ENCODE measurements at regions not wholly inside any gene's neighbourhood (a gene's known extent, or its start where the extent isn't known, plus 50 kb on each side); places are given as distances from the start of the nearest gene placed in this dataset.
"Not testable (repeated sequence)": the region's sequence is repeated elsewhere in the genome, so short reads cannot be mapped to it uniquely, and the experiment has no call there.

DNA sequence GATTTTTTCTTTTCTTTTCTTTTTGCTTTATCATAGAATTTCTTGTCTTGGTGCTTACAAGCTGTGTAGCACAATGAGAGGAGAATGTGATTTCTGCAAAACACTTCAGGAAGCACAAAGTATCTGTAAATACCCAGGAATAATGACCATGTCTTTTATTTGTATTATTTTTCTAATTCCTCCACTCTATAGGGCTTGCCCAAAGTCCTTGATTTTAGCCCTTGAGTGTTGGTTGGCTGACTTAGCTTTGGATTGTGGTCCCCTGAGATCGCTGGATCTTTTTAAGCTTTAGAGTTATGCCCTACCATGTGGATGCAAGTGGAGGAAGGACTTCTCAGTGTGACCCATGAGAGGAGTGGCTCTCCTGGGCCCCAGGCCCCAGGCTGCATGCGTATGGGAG is 52.2 kb downstream of the HOXC4 start:
- DNase-seq, result not testable (repeated sequence)

DNA sequence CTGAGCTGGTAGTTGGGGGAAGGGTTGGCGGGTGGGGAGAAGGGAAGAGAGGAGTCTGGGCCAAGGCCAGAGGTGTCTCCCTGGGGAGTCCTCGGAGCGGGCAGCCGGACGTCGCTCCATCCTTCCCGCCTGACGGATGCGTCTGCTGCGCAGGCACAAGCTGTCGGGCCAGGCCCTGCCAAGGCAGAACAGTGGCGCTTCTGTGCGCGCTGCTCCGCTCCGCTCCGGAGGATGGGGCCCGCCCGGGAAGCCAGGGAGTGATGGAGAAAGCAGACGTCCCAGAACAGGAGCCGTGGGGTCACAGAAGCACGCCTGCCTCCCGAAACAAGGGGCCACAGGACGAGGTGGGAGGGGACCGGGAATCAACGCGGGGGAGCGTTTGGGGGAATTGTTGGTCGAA is 52.6 kb downstream of the HOXC4 start:
- DNase-seq, result not testable (repeated sequence)

DNA sequence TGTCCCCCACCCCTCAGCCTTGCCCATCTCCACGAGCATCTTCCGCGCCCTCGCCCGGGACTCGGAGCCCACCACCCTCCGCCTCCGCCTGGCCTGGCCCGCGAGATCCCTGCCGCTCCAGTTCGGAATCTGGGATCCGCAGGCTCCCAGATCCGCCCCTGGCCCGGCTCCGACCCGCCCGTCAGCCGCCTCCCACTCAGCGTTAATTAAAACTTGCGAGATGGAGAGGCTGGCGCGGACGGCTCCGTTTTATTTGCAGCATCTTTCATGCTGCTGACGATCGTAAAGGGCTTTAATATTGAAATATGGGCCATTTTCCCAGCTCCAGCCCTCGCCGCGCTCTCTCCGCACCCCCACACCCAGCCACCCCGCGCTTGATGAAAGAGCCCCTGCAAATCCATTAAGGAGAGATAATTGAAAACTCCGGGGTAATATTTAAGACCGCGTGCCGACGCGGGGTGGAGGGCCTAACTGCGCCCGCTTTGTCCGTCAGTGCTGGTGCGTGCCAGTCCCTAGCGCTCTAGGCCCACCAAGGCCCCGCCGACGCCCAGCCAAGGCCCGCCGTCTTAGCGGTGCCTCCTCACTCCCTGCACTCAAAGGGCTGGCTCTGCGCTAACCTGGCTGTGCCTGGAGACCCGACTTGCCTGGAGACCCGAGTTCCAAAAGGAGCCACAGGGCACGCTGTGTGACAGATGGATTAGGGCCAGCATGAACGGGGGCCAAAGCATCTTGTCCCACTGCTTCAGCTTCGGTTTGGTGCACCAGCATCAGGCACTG is 53.4 kb downstream of the HOXC4 start:
- DNase-seq, result not testable (repeated sequence)

DNA sequence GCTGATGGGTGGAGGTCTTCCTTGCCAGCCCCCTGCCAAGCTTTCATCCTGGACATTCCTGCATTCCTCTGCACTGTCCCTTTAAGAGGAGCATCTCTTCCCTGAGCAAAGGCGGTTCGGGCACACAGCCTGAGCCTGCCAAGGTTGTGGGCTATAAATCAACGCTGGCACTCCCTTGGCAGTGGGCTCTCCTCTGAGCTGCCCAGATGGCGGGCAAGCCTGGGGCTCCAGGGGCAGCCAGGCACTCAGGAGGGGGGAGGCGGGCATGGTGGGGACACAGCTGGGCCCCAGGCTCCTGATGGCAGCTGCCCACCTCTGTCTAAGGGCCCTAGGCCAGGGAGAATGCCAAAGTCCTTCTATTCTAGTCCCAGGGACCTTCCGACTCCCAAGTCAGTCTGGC is 58.7 kb downstream of the HOXC4 start:
- DNase-seq, result not testable (repeated sequence)

DNA sequence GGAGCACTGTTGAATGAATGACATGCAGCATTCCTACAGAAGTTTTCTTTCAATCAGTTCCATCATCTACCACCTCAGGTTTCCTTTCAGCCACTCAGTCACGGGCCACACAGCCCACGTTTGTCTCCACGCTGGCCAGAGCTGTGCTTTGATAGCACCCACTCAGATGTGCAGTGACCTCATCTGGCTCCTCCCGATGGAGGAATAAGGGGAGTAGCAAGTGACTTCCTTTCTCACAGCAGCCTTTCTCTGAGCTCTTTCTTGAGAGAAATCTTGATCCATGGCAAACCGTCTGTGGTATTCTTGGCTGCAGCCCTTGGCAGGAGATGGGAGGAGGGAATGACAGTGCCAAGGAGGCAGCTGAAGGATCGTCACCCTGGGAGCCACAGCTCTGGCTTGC is 62.4 kb downstream of the HOXC4 start:
- not testable (repeated sequence) for DNase-seq

DNA sequence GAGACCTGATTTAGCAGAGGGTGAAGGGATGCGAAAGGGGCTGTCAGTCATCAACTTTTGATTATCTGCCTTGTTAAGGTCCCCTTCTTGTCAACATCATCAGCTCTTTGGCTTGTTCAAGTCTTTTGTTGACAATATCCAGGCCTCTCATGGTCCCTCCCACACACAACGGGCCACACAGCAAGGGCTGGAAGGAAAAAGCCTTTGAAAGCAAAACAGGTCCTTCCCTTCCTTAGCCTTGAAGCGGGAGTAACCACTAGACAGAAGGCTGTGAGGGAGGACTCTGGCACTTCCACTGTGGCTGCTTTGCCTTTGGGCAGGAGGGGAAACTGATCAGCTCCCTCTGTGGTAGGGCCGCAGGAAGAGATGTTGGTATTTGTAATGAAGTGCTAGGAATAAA is 63.8 kb downstream of the HOXC4 start:
- DNase-seq, result not testable (repeated sequence)

DNA sequence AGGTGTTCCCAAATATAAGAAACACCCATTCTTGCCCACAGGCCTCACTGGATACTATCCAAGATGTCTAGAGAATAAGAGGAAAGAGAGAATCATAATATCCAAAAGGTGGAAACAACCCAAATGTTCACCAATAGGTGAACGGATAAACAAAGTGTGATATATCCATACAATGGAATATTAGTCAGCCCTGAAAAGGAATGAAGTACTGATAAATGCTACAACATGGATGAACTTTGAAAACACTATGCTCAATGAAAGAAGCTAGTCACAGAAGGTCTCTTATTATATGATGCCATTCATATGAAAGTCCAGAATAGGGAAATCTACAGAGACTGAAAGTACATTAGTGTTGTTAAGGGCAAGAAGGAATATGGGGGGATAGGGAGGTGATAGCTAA is 65.4 kb downstream of the HOXC4 start:
- not testable (repeated sequence) for DNase-seq

DNA sequence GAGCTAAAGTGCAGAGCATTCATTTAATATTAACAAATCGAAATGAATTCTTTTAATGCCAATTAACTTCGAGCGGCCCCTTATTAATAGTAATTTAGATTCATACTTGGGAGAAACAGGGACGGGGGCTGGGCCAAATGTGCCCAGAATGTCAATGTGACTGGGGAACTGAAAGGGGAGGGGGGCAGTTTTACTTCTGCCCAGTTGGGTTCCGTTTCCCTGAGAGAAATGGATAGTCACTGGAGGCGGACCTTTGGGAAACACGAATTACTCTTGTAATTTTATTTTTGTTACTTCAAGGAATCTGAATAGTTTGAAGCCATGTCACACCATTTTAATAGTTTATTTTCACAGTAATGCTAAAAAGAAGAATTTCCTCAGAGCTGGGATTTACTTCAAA is 64.8 kb downstream of the SMUG1 start:
- DNase-seq, result not testable (repeated sequence)

DNA sequence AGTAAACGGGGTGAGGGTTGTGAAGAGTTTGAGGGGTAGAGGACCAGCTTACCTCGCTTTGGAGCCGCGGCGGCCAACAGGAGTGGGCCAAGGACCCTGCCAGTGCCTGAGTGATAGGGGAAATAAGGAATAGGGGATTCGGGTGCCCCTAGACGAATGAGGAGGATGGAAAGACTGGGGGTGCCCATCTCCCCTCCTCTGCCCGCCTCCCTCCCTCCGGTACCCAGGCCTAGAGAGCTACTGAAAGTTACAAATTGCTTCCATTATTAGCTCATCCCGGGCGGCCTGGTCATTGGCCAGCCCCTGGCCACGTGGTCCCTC is 63.1 kb downstream of the SMUG1 start:
- not testable (repeated sequence) for DNase-seq

DNA sequence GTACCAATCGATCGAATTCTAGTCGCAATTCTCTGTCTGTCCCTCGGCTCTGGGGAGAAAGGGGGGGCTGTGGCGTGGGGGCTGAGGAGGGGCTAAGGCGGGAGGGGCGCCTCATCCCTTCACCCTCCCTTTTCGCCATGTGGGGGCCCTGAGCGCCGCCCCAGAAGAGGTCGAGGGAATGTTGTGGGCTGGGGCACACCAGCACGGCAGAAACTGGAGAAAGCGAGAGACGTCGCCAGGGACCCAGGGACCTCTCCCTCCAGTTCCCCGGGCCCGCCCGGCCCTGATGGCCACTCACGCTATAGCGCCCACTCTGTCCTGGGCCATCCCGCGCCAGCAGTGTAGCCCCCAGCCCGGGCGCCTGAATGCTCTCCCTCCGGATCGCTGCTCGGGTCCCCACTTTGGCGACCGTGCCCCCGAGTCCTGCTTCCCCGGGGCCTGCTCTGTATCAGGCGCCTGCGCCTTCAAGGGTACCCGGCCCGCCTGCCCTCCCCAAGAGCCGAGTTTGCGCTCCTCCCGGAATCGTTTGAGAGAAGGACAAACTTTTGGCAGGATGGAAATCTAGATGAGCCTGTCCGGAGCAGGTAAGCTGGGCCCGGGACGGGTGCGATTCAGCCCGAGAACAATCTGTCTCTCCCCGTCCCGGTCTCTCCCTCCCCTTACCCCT is 62.6 kb downstream of the SMUG1 start:
- DNase-seq, result peak; percentile 26

DNA sequence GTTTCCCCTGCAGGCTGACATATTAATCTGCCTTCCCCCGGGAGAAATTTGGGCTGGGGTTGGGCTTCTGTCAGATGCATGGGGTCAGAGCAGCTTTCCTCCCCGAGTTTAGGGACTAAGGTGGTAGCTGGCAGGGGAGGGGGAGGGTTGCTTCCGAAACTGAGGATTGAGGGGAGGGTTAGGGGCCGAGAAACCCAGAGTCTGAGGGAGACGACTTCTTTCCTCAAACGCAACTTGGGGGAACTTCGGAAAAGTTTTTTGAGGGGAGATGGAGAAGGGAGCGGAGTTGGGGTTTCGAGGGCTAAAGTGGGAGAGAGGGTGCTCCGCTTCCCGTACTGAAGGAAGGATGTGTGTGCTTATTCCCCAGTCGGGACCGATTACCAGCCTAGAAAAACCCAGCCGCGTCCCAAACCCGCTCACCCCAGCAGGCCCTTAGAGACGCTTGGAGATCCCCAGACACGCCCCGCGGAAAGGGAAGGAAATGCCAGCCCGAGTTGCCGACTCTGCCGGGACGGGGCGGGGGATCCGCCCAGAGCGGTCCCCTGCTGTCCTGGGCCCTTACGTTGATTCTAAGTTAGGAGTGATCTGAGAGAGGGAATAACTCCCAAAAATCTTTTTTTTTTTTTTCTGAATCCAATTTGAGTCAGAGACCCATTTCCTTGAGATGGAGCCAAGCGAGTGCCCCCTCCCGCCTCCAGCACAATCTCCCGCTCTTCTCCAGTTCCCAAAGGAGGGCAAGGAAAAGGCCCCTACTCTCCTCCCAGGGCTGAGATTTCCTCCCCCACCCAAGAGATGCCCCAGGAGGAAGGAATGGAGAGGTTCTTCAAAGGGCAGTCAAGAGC is 61.9 kb downstream of the SMUG1 start:
- DNase-seq, result no peak

DNA sequence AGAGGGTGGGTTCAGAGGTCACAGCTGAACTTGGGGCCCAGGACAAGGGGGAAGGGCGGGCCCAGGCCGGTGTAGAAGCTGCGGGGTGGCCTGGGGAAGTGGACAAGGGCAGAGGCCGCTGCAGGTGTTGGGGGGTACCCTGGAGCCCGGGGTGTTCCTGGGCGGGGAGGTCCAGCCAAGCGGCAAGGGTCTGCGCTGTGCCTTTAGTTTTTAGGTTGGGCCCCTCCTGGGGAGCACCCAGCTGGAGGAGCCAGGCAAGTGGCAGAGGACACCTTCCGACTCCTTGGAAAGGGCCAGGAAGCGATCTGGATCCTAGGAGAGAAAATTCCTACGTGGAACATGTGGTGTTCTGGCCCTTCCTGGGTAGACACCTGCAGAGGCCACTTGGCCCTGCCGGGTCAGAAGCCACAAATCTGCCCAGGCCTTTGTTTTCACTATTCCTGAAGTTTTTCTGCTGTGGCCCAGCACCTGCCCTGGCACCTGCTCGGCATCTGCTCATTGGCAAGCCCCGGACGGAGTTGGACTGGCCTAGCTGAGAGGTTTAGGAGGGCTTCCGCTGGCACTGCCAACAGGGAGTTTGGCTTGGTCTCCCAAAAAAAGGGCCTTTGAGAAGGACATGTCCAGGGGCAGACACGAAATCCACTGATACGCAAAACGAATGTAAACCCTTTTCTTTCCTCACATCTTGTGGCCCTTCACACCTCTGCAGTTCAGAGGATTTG is 61.1 kb downstream of the SMUG1 start:
- DNase-seq, result no peak

DNA sequence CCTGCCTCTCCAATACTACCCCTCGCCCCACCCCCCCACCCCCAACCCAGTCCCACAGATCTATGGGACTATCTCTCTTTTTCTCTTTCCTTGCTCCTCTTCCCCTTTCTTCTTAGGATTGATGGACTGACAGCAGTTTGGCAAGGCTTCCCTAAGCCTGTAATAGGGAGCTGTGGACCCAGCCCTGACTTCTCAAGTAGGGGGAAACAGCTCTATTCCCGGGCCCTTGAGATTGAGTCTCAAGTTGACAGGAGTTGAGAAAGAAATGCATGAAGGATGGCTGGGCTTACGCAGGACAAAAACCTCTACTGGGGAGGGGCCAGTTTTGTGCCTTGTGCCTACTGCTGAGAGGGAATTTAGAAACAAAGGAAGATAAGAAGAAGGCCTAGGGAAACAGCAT is 60.4 kb downstream of the SMUG1 start:
- DNase-seq, result no peak

DNA sequence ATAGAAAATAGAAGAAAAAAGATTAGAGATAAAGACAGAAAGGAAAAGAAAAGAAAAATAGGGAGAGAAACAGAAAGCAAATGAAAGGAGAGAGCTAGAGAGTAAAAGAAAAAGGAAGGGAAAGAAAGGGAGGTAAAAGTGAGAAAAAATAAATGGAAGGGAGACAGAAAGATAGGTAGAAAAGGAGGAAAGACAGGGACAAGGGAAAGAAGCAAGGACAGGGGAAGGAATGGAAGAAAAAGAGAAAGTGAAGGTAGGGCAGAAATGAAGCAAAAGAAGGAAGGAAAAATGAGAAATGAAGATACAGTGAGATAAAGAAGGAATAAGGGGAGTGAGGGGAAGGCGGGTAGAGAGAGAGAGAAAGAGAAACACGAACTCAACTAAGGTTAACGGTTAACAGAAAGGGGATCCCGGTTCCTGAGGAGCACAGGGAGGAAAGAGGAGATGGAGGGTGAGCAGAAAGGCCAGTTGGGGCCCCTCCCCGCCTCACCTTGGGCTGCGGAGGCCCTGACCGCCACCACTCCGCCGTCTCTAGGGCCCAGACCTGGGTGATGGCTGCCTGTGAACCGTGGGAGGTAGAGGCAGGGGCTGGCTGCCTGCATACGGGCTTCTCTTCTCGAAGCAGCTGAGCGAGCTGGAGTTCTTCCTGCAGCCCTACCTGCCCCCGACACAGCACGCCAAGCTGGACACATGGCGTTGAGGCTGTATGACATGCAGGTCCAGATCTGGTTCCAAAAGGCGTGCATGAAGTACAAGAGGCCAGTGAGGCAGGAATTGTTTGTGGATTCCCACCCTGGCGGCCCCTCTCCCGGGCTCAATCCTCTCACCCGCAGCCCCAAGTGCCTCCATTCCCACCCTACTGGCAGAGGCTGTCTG is 59.5 kb downstream of the SMUG1 start:
- DNase-seq, result no peak

Data from NCI-H748 treated with DMSO at 0.1 percent for 48 hours (cell line).